ENCODE measurements at regions not wholly inside any gene's neighbourhood (a gene's known extent, or its start where the extent isn't known, plus 50 kb on each side); places are given as distances from the start of the nearest gene placed in this dataset.

- ChIA-PET CTCF (interaction anchor here (0.8 kb wide), 1 partner anchor 116 kb away, joined by 4 read pairs; no protein-coding TSS in a partner anchor), POLR2A (no interaction called here)
- H3K4me3 Mint-ChIP-seq: no peak overlapping the region
- no peak for DNase-seq
- H3K27me3 Mint-ChIP-seq: peaks cover 10% of the 10 kb centered on the region
- no peaks in the 10 kb centered on the region for H3K9me3 Mint-ChIP-seq
- H3K36me3 Mint-ChIP-seq (ENCODE audit: low read depth): no peaks in the 10 kb centered on the region
- no peaks in the 10 kb centered on the region for H3K4me1 Mint-ChIP-seq
- H3K27ac Mint-ChIP-seq: no peak overlapping the region
Measured at GRCh38 chr12:98228683-98229539, 286.5 kb upstream of the TMPO start.

- Mint-ChIP-seq H3K27me3 (peaks cover 10% of the 10 kb centered on the region), H3K27ac (no peak overlapping the region), H3K4me3 (no peak overlapping the region), H3K36me3 (ENCODE audit: low read depth) (no peaks in the 10 kb centered on the region), H3K9me3 (no peaks in the 10 kb centered on the region), H3K4me1 (no peaks in the 10 kb centered on the region)
- DNase-seq: no peak
- ChIA-PET CTCF (interaction anchor here (0.8 kb wide), 1 partner anchor 116 kb away, joined by 4 read pairs; no protein-coding TSS in a partner anchor), POLR2A (no interaction called here)
Measured at GRCh38 chr12:98229540-98229924, 285.9 kb upstream of the TMPO start.

- Mint-ChIP-seq H3K4me3 (no peak overlapping the region), H3K4me1 (no peaks in the 10 kb centered on the region), H3K9me3 (no peaks in the 10 kb centered on the region), H3K36me3 (ENCODE audit: low read depth) (no peaks in the 10 kb centered on the region), H3K27ac (no peak overlapping the region), H3K27me3 (peaks cover 11% of the 10 kb centered on the region)
- POLR2A ChIA-PET: no interaction called here
- CTCF ChIA-PET: interaction anchor here (0.8 kb wide), 1 partner anchor 320 kb away, joined by 4 read pairs; no protein-coding TSS in a partner anchor
- DNase-seq: no peak
Measured at GRCh38 chr12:98232753-98233390, 282.5 kb upstream of the TMPO start.

- no peak for DNase-seq
- ChIA-PET CTCF (no interaction called here), POLR2A (no interaction called here)
- Mint-ChIP-seq H3K4me3 (no peak overlapping the region), H3K9me3 (no peaks in the 10 kb centered on the region), H3K4me1 (no peaks in the 10 kb centered on the region), H3K27me3 (peaks cover 11% of the 10 kb centered on the region), H3K36me3 (ENCODE audit: low read depth) (no peaks in the 10 kb centered on the region), H3K27ac (no peak overlapping the region)
Measured at GRCh38 chr12:98235301-98235700, 280.1 kb upstream of the TMPO start.

GRCh38 chr12:98238515-98239130 is 276.8 kb upstream of the TMPO start:
- ChIA-PET POLR2A (no interaction called here), CTCF (no interaction called here)
- Mint-ChIP-seq H3K4me3 (no peak overlapping the region), H3K4me1 (no peaks in the 10 kb centered on the region), H3K27ac (no peak overlapping the region), H3K36me3 (ENCODE audit: low read depth) (no peaks in the 10 kb centered on the region), H3K27me3 (peaks cover 6% of the 10 kb centered on the region), H3K9me3 (no peaks in the 10 kb centered on the region)
- no peak for DNase-seq

GRCh38 chr12:98243190-98243589 is 272.2 kb upstream of the TMPO start:
- Mint-ChIP-seq H3K4me3 (no peak overlapping the region), H3K9me3 (no peaks in the 10 kb centered on the region), H3K27ac (no peak overlapping the region), H3K36me3 (ENCODE audit: low read depth) (no peaks in the 10 kb centered on the region), H3K27me3 (peaks cover 6% of the 10 kb centered on the region), H3K4me1 (no peaks in the 10 kb centered on the region)
- CTCF ChIA-PET: no interaction called here
- DNase-seq: no peak
- POLR2A ChIA-PET: no interaction called here

- Mint-ChIP-seq H3K27me3 (peaks cover 6% of the 10 kb centered on the region), H3K36me3 (ENCODE audit: low read depth) (no peaks in the 10 kb centered on the region), H3K4me3 (no peak overlapping the region), H3K4me1 (no peaks in the 10 kb centered on the region), H3K27ac (no peak overlapping the region), H3K9me3 (no peaks in the 10 kb centered on the region)
- ChIA-PET POLR2A (no interaction called here), CTCF (interaction anchor here (1.2 kb wide), 1 partner anchor 12 kb away, joined by 3 read pairs; no protein-coding TSS in a partner anchor)
- no peak for DNase-seq
Measured at GRCh38 chr12:98244136-98244535, 271.3 kb upstream of the TMPO start.

GRCh38 chr12:98253207-98254037 is 262.0 kb upstream of the TMPO start:
- Mint-ChIP-seq H3K4me1 (no peaks in the 10 kb centered on the region), H3K27ac (no peak overlapping the region), H3K9me3 (no peaks in the 10 kb centered on the region), H3K27me3 (no peaks in the 10 kb centered on the region), H3K4me3 (no peak overlapping the region), H3K36me3 (ENCODE audit: low read depth) (no peaks in the 10 kb centered on the region)
- ChIA-PET CTCF (no interaction called here), POLR2A (no interaction called here)
- DNase-seq: no peak

GRCh38 chr12:98256830-98257229 is 258.6 kb upstream of the TMPO start:
- no peaks in the 10 kb centered on the region for H3K4me1 Mint-ChIP-seq
- ChIA-PET POLR2A (no interaction called here), CTCF (interaction anchor here (1.2 kb wide), 1 partner anchor 13 kb away, joined by 3 read pairs; no protein-coding TSS in a partner anchor)
- no peak overlapping the region for H3K4me3 Mint-ChIP-seq
- DNase-seq: no peak
- no peaks in the 10 kb centered on the region for H3K36me3 Mint-ChIP-seq (ENCODE audit: low read depth)
- no peaks in the 10 kb centered on the region for H3K27me3 Mint-ChIP-seq
- no peak overlapping the region for H3K27ac Mint-ChIP-seq
- no peaks in the 10 kb centered on the region for H3K9me3 Mint-ChIP-seq

GRCh38 chr12:98259693-98260092 is 255.7 kb upstream of the TMPO start:
- Mint-ChIP-seq H3K27ac (no peak overlapping the region), H3K4me1 (no peaks in the 10 kb centered on the region), H3K27me3 (no peaks in the 10 kb centered on the region), H3K36me3 (ENCODE audit: low read depth) (no peaks in the 10 kb centered on the region), H3K9me3 (no peaks in the 10 kb centered on the region), H3K4me3 (no peak overlapping the region)
- ChIA-PET POLR2A (no interaction called here), CTCF (no interaction called here)
- no peak for DNase-seq

- ChIA-PET POLR2A (no interaction called here), CTCF (no interaction called here)
- Mint-ChIP-seq H3K36me3 (ENCODE audit: low read depth) (no peaks in the 10 kb centered on the region), H3K9me3 (no peaks in the 10 kb centered on the region), H3K4me3 (no peak overlapping the region), H3K4me1 (no peaks in the 10 kb centered on the region), H3K27ac (no peak overlapping the region), H3K27me3 (no peaks in the 10 kb centered on the region)
- DNase-seq: no peak
Measured at GRCh38 chr12:98260276-98260675, 255.1 kb upstream of the TMPO start.

- POLR2A ChIA-PET: no interaction called here
- CTCF ChIA-PET: no interaction called here
- no peak for DNase-seq
Measured at GRCh38 chr12:98262902-98263301, 252.5 kb upstream of the TMPO start.

More at GRCh38 chr12:98262902-98263301, 252.5 kb upstream of the TMPO start:
- H3K4me3 Mint-ChIP-seq: no peak overlapping the region
- no peaks in the 10 kb centered on the region for H3K4me1 Mint-ChIP-seq
- H3K36me3 Mint-ChIP-seq (ENCODE audit: low read depth): no peaks in the 10 kb centered on the region
- no peak overlapping the region for H3K27ac Mint-ChIP-seq
- H3K27me3 Mint-ChIP-seq: no peaks in the 10 kb centered on the region
- H3K9me3 Mint-ChIP-seq: no peaks in the 10 kb centered on the region
